ENCODE measurements at regions not wholly inside any gene's neighbourhood (a gene's known extent, or its start where the extent isn't known, plus 50 kb on each side); places are given as distances from the start of the nearest gene placed in this dataset.

DNA sequence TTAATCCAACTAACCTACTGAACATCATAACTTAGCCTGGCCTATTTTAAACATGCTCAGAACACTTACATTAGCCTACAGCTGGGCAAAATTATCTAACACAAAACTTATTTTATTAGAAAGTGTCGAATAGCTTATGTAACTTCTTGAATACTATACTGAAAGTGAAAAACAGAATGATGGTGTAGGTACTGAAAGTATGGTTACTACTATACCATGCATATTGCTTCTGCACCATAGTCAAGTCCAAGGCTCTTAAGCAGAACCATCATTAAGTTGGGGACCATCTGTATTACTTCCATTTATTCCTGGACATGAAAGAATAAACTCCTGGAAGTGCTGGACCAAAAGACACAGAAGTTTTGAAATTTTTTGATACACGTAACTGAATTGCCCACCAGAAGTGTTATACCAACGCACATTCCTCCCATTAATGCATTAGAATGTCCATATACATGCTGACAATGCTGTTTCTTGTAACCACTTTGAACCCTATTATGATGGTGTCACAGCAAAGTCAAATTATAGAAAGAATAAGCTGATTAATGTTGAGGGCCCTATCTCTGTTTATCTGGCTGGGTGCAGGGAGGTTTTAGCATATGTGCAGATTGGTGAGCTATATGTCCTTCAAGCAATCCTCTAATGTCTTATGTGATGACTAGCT, 375.7 kb downstream of the ACTL7B start:
- Mint-ChIP-seq H3K27ac (no peak overlapping the region), H3K9me3 (ENCODE audit: low read depth) (no peaks in the 10 kb centered on the region), H3K27me3 (peaks cover 18% of the 10 kb centered on the region), H3K36me3 (ENCODE audit: insufficient read depth) (no peaks in the 10 kb centered on the region), H3K4me3 (ENCODE audit: low read depth) (no peak overlapping the region), H3K4me1 (ENCODE audit: low read depth) (peaks cover 2% of the 10 kb centered on the region)
- no peak for DNase-seq (ENCODE audit: low spot score, unreplicated experiment)
- TF ChIP-seq, protein P1, sequence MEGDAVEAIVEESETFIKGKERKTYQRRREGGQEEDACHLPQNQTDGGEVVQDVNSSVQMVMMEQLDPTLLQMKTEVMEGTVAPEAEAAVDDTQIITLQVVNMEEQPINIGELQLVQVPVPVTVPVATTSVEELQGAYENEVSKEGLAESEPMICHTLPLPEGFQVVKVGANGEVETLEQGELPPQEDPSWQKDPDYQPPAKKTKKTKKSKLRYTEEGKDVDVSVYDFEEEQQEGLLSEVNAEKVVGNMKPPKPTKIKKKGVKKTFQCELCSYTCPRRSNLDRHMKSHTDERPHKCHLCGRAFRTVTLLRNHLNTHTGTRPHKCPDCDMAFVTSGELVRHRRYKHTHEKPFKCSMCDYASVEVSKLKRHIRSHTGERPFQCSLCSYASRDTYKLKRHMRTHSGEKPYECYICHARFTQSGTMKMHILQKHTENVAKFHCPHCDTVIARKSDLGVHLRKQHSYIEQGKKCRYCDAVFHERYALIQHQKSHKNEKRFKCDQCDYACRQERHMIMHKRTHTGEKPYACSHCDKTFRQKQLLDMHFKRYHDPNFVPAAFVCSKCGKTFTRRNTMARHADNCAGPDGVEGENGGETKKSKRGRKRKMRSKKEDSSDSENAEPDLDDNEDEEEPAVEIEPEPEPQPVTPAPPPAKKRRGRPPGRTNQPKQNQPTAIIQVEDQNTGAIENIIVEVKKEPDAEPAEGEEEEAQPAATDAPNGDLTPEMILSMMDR (IDR thresholded peaks at IDR 0.05; ENCODE audit: unreplicated experiment), result no peak

GRCh38 chr9:108478431-108479332, 377.1 kb downstream of the ACTL7B start:
- Mint-ChIP-seq H3K36me3 (ENCODE audit: insufficient read depth) (no peaks in the 10 kb centered on the region), H3K4me1 (ENCODE audit: low read depth) (peaks cover 2% of the 10 kb centered on the region), H3K27ac (peak overlapping the region; percentile 66), H3K9me3 (ENCODE audit: low read depth) (no peaks in the 10 kb centered on the region), H3K4me3 (ENCODE audit: low read depth) (no peak overlapping the region), H3K27me3 (peaks cover 27% of the 10 kb centered on the region)
- TF ChIP-seq, protein P1 (IDR thresholded peaks at IDR 0.05; ENCODE audit: unreplicated experiment), result no peak
- DNase-seq (ENCODE audit: low spot score, unreplicated experiment), result no peak

DNA sequence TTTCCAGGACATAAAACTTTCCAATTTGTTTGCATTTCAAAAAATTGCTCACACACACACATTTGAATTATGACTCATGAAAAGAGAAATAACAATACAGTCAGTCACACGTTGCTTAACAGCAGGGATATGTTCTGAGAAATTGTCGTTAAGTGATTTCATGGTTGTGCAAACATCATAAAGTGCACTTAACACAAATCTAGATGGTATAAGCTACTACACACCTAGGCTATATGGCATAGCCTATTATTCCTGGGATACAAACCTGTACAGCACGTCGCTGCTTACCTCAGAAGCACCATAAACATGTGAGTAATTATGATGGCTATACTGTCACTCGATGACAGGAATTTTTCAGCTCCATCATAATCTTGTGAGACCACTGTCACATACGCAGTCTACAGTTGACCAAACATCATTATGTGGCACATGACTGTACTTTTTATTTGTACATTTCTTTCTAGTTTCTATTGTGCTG, 378.2 kb downstream of the ACTL7B start:
- TF ChIP-seq, protein P1 (IDR thresholded peaks at IDR 0.05; ENCODE audit: unreplicated experiment), result no peak
- Mint-ChIP-seq H3K36me3 (ENCODE audit: insufficient read depth) (no peaks in the 10 kb centered on the region), H3K27me3 (peaks cover 26% of the 10 kb centered on the region), H3K4me3 (ENCODE audit: low read depth) (no peak overlapping the region), H3K4me1 (ENCODE audit: low read depth) (peaks cover 8% of the 10 kb centered on the region), H3K9me3 (ENCODE audit: low read depth) (no peaks in the 10 kb centered on the region), H3K27ac (no peak overlapping the region)
- no peak for DNase-seq (ENCODE audit: low spot score, unreplicated experiment)

DNA sequence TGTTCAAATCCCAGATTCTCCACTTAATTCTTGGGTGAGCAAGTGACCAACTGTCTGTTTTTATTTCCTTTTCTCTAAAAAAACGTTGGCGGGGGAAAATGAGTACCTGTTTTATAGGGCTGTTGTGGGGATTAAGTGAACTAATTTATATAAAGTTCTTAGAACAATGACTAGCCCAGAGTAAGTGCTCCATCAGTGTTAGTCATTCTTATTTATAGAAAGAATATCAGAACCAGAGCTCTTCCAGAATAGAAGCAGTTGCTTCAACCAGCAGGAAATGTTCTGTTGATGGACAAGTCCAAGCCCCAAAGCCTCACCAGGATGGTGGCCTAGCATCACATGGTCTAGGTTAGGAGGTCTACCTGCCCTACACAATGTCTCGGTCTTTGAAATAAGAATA, 379.2 kb downstream of the ACTL7B start:
- TF ChIP-seq, protein P1 (IDR thresholded peaks at IDR 0.05; ENCODE audit: unreplicated experiment), result no peak
- H3K27ac Mint-ChIP-seq, result no peak overlapping the region
- H3K36me3 Mint-ChIP-seq (ENCODE audit: insufficient read depth), result no peaks in the 10 kb centered on the region
- DNase-seq (ENCODE audit: low spot score, unreplicated experiment), result no peak
- H3K4me1 Mint-ChIP-seq (ENCODE audit: low read depth), result peaks cover 8% of the 10 kb centered on the region
- no peak overlapping the region for H3K4me3 Mint-ChIP-seq (ENCODE audit: low read depth)
- H3K9me3 Mint-ChIP-seq (ENCODE audit: low read depth), result no peaks in the 10 kb centered on the region
- H3K27me3 Mint-ChIP-seq, result peaks cover 27% of the 10 kb centered on the region

DNA sequence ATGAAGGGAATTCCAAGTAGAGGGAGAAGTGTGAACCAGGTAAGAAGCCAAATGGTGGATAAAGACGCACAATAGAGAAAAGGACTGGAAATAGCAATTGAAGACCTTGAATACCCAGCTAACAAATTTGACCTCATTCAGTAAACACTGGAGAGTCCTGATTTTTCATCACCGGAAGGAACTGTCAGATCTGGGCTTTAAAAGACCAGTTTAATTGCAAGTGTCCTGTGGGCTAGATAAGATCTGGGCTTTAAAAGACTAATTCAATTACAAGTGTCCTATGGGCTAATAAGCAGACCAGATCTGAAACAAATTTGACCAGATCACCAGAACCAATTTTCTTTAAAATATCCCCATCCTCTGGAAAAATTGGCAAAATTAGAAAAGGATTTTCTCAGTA, 380.0 kb downstream of the ACTL7B start:
- DNase-seq (ENCODE audit: low spot score, unreplicated experiment), result no peak
- Mint-ChIP-seq H3K4me3 (ENCODE audit: low read depth) (no peak overlapping the region), H3K4me1 (ENCODE audit: low read depth) (peaks cover 8% of the 10 kb centered on the region), H3K9me3 (ENCODE audit: low read depth) (no peaks in the 10 kb centered on the region), H3K27me3 (peaks cover 30% of the 10 kb centered on the region), H3K27ac (no peak overlapping the region), H3K36me3 (ENCODE audit: insufficient read depth) (no peaks in the 10 kb centered on the region)
- TF ChIP-seq, protein P1 (IDR thresholded peaks at IDR 0.05; ENCODE audit: unreplicated experiment), result no peak
